CD14-positive monocyte (primary cell): ENCODE measurements at regions not wholly inside any gene's neighbourhood (a gene's known extent, or its start where the extent isn't known, plus 50 kb on each side); places are given as distances from the start of the nearest gene placed in this dataset.
"Not testable (repeated sequence)": the region's sequence is repeated elsewhere in the genome, so short reads cannot be mapped to it uniquely, and the experiment has no call there.

Source experiments
- DNase-seq, 3 donors: peaks; one replicate each; pipeline ENCODE4 v3.0.0-alpha.2; 2011 to 2022
- H2AFZ ChIP-seq: 2 replicates; pipeline ENCODE4 v1.6.0; 2012; ENCODE audit warnings: mild to moderate bottlenecking, low read depth, low read length, inconsistent platforms; ENCODE audit not compliant: insufficient read depth, poor library complexity, severe bottlenecking
- H3K27ac ChIP-seq, 2 donors: 1 replicate in 1 of 2; 2 replicates in 1 of 2; pipeline ENCODE4 v1.5.1; 2012 to 2013; ENCODE audit warnings: low read length in 2 of 2, control low read depth in 1 of 2, inconsistent platforms in 1 of 2, low read depth in 1 of 2, mild to moderate bottlenecking in 1 of 2
- H3K27me3 ChIP-seq, 2 donors: one replicate each; pipeline versions ENCODE4 v1.6.0 to v1.6.1; 2011 to 2013; ENCODE audit warnings: low read length in 2 of 2; ENCODE audit not compliant: control insufficient read depth in 2 of 2, insufficient read depth in 2 of 2
- H3K36me3 ChIP-seq, 2 donors: replicated peaks in 1 of 2; 1 replicate in 1 of 2; 2 replicates in 1 of 2; pipeline versions ENCODE4 v1.5.1 to v1.6.1; 2012 to 2013; ENCODE audit warnings: low read length in 2 of 2, control low read depth in 1 of 2, inconsistent platforms in 1 of 2, mild to moderate bottlenecking in 1 of 2; ENCODE audit not compliant: insufficient read depth in 2 of 2, control insufficient read depth in 1 of 2
- H3K4me1 ChIP-seq, 2 donors: 1 replicate in 1 of 2; 2 replicates in 1 of 2; pipeline versions ENCODE4 v1.5.1 to v1.6.1; 2012 to 2013; ENCODE audit warnings: low read length in 2 of 2, control low read depth in 1 of 2, inconsistent platforms in 1 of 2, mild to moderate bottlenecking in 1 of 2, moderate library complexity in 1 of 2; ENCODE audit not compliant: insufficient read depth in 2 of 2, control insufficient read depth in 1 of 2
- H3K4me2 ChIP-seq: replicated peaks from 2 replicates; pipeline ENCODE3; 2012; ENCODE audit warnings: low read length, moderate library complexity, mild to moderate bottlenecking; ENCODE audit not compliant: poor library complexity, severe bottlenecking; ENCODE audit errors: extremely low read depth
- H3K4me3 ChIP-seq, 3 experiments: fragments of 200-600 bp in 1 of 3; sonication (generic) in 1 of 3; replicated peaks in 1 of 3; 1 replicate in 2 of 3; 2 replicates in 1 of 3; pipeline ENCODE4 v1.5.1; 2011 to 2013; ENCODE audit warnings: low read length in 3 of 3, mild to moderate bottlenecking in 3 of 3, control low read depth in 2 of 3, low read depth in 2 of 3, inconsistent platforms in 1 of 3, moderate library complexity in 1 of 3
- H3K79me2 ChIP-seq: 2 replicates; pipeline ENCODE4 v1.6.0; 2012; ENCODE audit warnings: mild to moderate bottlenecking, control low read depth, inconsistent platforms, low read length, moderate library complexity; ENCODE audit not compliant: insufficient read depth
- H3K9ac ChIP-seq: 2 replicates; pipeline ENCODE4 v1.6.0; 2017; ENCODE audit warnings: low read length, mild to moderate bottlenecking; ENCODE audit not compliant: insufficient read depth, poor library complexity, severe bottlenecking
- H3K9me3 ChIP-seq, 2 donors: replicated peaks in 1 of 2; 1 replicate in 1 of 2; 2 replicates in 1 of 2; pipeline versions ENCODE4 v1.5.1 to v1.6.1; 2012 to 2013; ENCODE audit warnings: low read length in 2 of 2, control low read depth in 1 of 2; ENCODE audit not compliant: control insufficient read depth in 1 of 2, insufficient read depth in 1 of 2
- H4K20me1 ChIP-seq: 2 replicates; pipeline ENCODE4 v1.6.0; 2012; ENCODE audit warnings: mild to moderate bottlenecking, low read length, control low read depth, moderate library complexity; ENCODE audit not compliant: insufficient read depth
- H3K27ac Mint-ChIP-seq, 7 donors: one replicate each; pipeline ENCODE4 v1.8.0; 2020; ENCODE audit warnings: mild to moderate bottlenecking in 7 of 7, mixed read lengths in 7 of 7, moderate library complexity in 6 of 7, inconsistent platforms in 2 of 7
- H3K27me3 Mint-ChIP-seq, 3 donors: one replicate each; pipeline ENCODE4 v1.8.0; 2021 to 2022; ENCODE audit warnings: low read depth in 3 of 3, mild to moderate bottlenecking in 3 of 3, mixed read lengths in 3 of 3, moderate library complexity in 3 of 3, inconsistent platforms in 1 of 3
- H3K36me3 Mint-ChIP-seq, 2 donors: one replicate each; pipeline ENCODE4 v1.8.0; 2020; ENCODE audit warnings: mixed read lengths in 2 of 2, inconsistent platforms in 1 of 2, mild to moderate bottlenecking in 1 of 2
- H3K4me1 Mint-ChIP-seq: one replicate; pipeline ENCODE4 v1.8.0; 2020; ENCODE audit warnings: mild to moderate bottlenecking, mixed read lengths
- H3K4me3 Mint-ChIP-seq, 2 donors: one replicate each; pipeline ENCODE4 v1.8.0; 2020; ENCODE audit warnings: mild to moderate bottlenecking in 2 of 2, mixed read lengths in 2 of 2, moderate library complexity in 1 of 2
- H3K9me3 Mint-ChIP-seq, 7 donors: one replicate each; pipeline ENCODE4 v1.8.0; 2020 to 2022; ENCODE audit warnings: mixed read lengths in 7 of 7, mild to moderate bottlenecking in 6 of 7, moderate library complexity in 6 of 7, inconsistent platforms in 2 of 7
- CTCF ChIP-seq: fragments of 200-600 bp; IDR thresholded peaks from one replicate; pipeline ENCODE4 v1.8.0; 2022; ENCODE audit warnings: antibody characterized with exemption, mild to moderate bottlenecking
- WGBS: methylation state at CpG from one replicate; pipeline ENCODE4 v1.1.5; 2013; ENCODE audit warnings: missing lambda C conversion rate; ENCODE audit not compliant: insufficient coverage; 5-methylcytosine and 5-hydroxymethylcytosine counted together
- intact Hi-C, 2 donors: fragments of 100-400 bp; cut with micrococcal nuclease; formaldehyde crosslinking; loops; one replicate each; pipeline versions ENCODE4 v1.15.0 to v1.15.1; 2023

DNA sequence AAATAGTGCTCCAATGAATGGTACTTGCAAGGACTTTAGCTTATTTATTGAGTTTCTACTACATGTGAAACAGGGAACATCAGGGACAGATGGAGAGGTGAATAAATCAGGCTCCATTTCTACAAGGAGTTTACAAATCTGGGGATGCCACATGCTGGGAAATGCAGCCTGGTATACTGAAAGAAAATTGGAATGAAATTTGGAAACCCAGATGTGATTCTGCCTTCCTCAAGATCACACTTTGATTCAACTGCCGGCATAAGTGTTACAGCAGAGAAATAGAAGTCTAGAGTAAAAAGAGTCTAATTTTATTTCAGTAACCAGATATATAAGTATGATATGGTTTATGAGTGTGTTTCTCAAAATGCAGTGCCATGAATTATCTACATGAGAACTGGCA is 1408.4 kb upstream of the C9orf72 start:
- no peak for TF ChIP-seq CTCF
- Histone ChIP-seq H3K9ac (no peak overlapping the region), H2AFZ (no peak overlapping the region), H4K20me1 (no peaks in the 10 kb centered on the region), H3K79me2 (no peaks in the 10 kb centered on the region), H3K4me3 (no peak overlapping the region), H3K4me1 (no peaks in the 10 kb centered on the region), H3K9me3 (no peaks in the 10 kb centered on the region), H3K27ac (no peak overlapping the region), H3K27me3 (no peaks in the 10 kb centered on the region), H3K36me3 (no peaks in the 10 kb centered on the region), H3K4me2 (no peak overlapping the region)
- H3K27me3 Mint-ChIP-seq: peaks cover 0 to 1% (median 0%) of the 10 kb centered on the region in 3 donors
- H3K4me3 Mint-ChIP-seq: no peak overlapping the region
- no peak for DNase-seq
- H3K27ac Mint-ChIP-seq: no peak overlapping the region
- no CpG with 5 or more reads among the region's 1 CpG for WGBS
- no peaks in the 10 kb centered on the region for H3K4me1 Mint-ChIP-seq
- H3K9me3 Mint-ChIP-seq: peaks cover 0 to 2% (median 0%) of the 10 kb centered on the region in 7 donors
- H3K36me3 Mint-ChIP-seq: no peaks in the 10 kb centered on the region
- intact Hi-C loops: no loop called here

DNA sequence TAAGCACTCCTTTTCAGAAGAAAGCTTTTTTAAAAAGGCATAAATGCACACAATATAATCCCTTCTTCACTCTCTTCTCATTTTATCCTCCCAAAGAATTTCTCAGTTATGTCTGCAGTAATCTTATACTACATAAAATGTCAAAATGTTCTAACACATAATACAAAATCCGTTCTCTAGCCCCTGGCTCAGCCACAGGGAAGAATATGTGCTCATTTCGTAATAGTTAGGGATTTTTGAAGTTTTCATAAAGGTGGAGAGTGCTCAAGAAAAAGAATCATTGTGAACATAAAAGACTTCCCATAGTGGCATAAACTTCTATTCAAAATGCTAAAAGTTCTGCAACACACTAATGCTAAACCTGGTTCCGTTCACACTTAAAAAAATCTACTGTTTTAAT is 1410.7 kb upstream of the C9orf72 start:
- intact Hi-C loops: no loop called here
- no peak for TF ChIP-seq CTCF
- Histone ChIP-seq H3K79me2 (no peaks in the 10 kb centered on the region), H3K27me3 (no peaks in the 10 kb centered on the region), H4K20me1 (no peaks in the 10 kb centered on the region), H3K4me1 (no peaks in the 10 kb centered on the region), H3K27ac (no peak overlapping the region), H3K36me3 (no peaks in the 10 kb centered on the region), H3K9me3 (no peaks in the 10 kb centered on the region), H2AFZ (no peak overlapping the region), H3K4me2 (no peak overlapping the region), H3K9ac (no peak overlapping the region), H3K4me3 (no peak overlapping the region)
- no peaks in the 10 kb centered on the region for H3K36me3 Mint-ChIP-seq
- no peaks in the 10 kb centered on the region for H3K27me3 Mint-ChIP-seq
- DNase-seq: no peak
- WGBS: no CpG with 5 or more reads among the region's 3 CpGs
- no peak overlapping the region for H3K4me3 Mint-ChIP-seq
- peaks cover 0 to 3% (median 1%) of the 10 kb centered on the region in 7 donors for H3K9me3 Mint-ChIP-seq
- no peaks in the 10 kb centered on the region for H3K4me1 Mint-ChIP-seq
- no peak overlapping the region for H3K27ac Mint-ChIP-seq

- H2AFZ ChIP-seq, H3K4me1 ChIP-seq, H3K4me1 Mint-ChIP-seq, DNase-seq, H3K9ac ChIP-seq, H3K9me3 ChIP-seq, H4K20me1 ChIP-seq, H3K27ac ChIP-seq, H3K4me2 ChIP-seq, intact Hi-C loops, H3K36me3 ChIP-seq, H3K27ac Mint-ChIP-seq, H3K79me2 ChIP-seq, H3K27me3 Mint-ChIP-seq, H3K27me3 ChIP-seq, H3K36me3 Mint-ChIP-seq, H3K4me3 Mint-ChIP-seq, H3K4me3 ChIP-seq: not testable (repeated sequence)
- 96% methylated on average over 4 of the region's 12 CpGs for WGBS
- H3K9me3 Mint-ChIP-seq: peaks cover 0 to 20% (median 14%) of the 10 kb centered on the region in 7 donors
Observed at GRCh38 chr9:28990009-28990408, 1416.7 kb upstream of the C9orf72 start.
